ENCODE measurements at regions not wholly inside any gene's neighbourhood (a gene's known extent, or its start where the extent isn't known, plus 50 kb on each side); places are given as distances from the start of the nearest gene placed in this dataset.
"Not testable (repeated sequence)": the region's sequence is repeated elsewhere in the genome, so short reads cannot be mapped to it uniquely, and the experiment has no call there.

- DNase-seq: no peak
Measured at GRCh38 chr4:132386130-132386529, 763.0 kb upstream of the PCDH10 start.

- no peak for DNase-seq
Measured at GRCh38 chr4:132387060-132387459, 762.0 kb upstream of the PCDH10 start.

GRCh38 chr4:132395561-132395960, 753.5 kb upstream of the PCDH10 start:
- DNase-seq: no peak

- no peak for DNase-seq
Measured at GRCh38 chr4:132396636-132397035, 752.5 kb upstream of the PCDH10 start.

GRCh38 chr4:132417220-132417619, 731.9 kb upstream of the PCDH10 start:
- no peak for DNase-seq

- no peak for DNase-seq
Measured at GRCh38 chr4:132427125-132427524, 722.0 kb upstream of the PCDH10 start.

- DNase-seq: no peak
Measured at GRCh38 chr4:132437117-132437516, 712.0 kb upstream of the PCDH10 start.

GRCh38 chr4:132445386-132445785, 703.7 kb upstream of the PCDH10 start:
- no peak for DNase-seq

- not testable (repeated sequence) for DNase-seq
Measured at GRCh38 chr4:132457987-132458386, 691.1 kb upstream of the PCDH10 start.

GRCh38 chr4:132479543-132479942, 669.6 kb upstream of the PCDH10 start:
- no peak for DNase-seq

GRCh38 chr4:132488555-132488954, 660.5 kb upstream of the PCDH10 start:
- no peak for DNase-seq

- no peak for DNase-seq
Measured at GRCh38 chr4:132493476-132493875, 655.6 kb upstream of the PCDH10 start.

GRCh38 chr4:132495267-132495812, 653.8 kb upstream of the PCDH10 start:
- DNase-seq: not testable (repeated sequence)

- DNase-seq: no peak
Measured at GRCh38 chr4:132498215-132498614, 650.9 kb upstream of the PCDH10 start.

- no peak for DNase-seq
Measured at GRCh38 chr4:132502096-132502552, 647.0 kb upstream of the PCDH10 start.

GRCh38 chr4:132504438-132504837, 644.7 kb upstream of the PCDH10 start:
- no peak for DNase-seq

- no peak for DNase-seq
Measured at GRCh38 chr4:132506568-132506967, 642.5 kb upstream of the PCDH10 start.

- DNase-seq: no peak
Measured at GRCh38 chr4:132513491-132513890, 635.6 kb upstream of the PCDH10 start.

- no peak for DNase-seq
Measured at GRCh38 chr4:132526652-132527051, 622.4 kb upstream of the PCDH10 start.

- no peak for DNase-seq
Measured at GRCh38 chr4:132527817-132528216, 621.3 kb upstream of the PCDH10 start.

- no peak for DNase-seq
Measured at GRCh38 chr4:132530861-132531260, 618.2 kb upstream of the PCDH10 start.

- no peak for DNase-seq
Measured at GRCh38 chr4:132540268-132540667, 608.8 kb upstream of the PCDH10 start.

- DNase-seq: no peak
Measured at GRCh38 chr4:132540797-132541196, 608.3 kb upstream of the PCDH10 start.

GRCh38 chr4:132542228-132542627, 606.9 kb upstream of the PCDH10 start:
- no peak for DNase-seq

GRCh38 chr4:132548463-132548862, 600.6 kb upstream of the PCDH10 start:
- no peak for DNase-seq

GRCh38 chr4:132556316-132556715, 592.8 kb upstream of the PCDH10 start:
- DNase-seq: no peak
